ENCODE measurements at regions not wholly inside any gene's neighbourhood (a gene's known extent, or its start where the extent isn't known, plus 50 kb on each side); places are given as distances from the start of the nearest gene placed in this dataset.
A peak's percentile ranks its signal among the peaks of the same experiment; 100 is the strongest.

GRCh38 chr9:129548571-129549135, 72.2 kb downstream of the C9orf50 start:
- peak in 2 of 12 donors; percentile 12 to 14 for TF ChIP-seq CTCF (IDR thresholded peaks at IDR 0.05)
- TF ChIP-seq POLR2A (IDR thresholded peaks at IDR 0.05): no peak

Data from heart left ventricle (tissue), 13 donors.